HepG2 (cell line): ENCODE measurements at regions not wholly inside any gene's neighbourhood (a gene's known extent, or its start where the extent isn't known, plus 50 kb on each side); places are given as distances from the start of the nearest gene placed in this dataset.

Experiments
- ATAC-seq: fragments of 200-7000 bp; cut with Tn5 transposase; 3 replicates; pipeline ENCODE4 v1.9.1; 2020; ENCODE audit warnings: mild to moderate bottlenecking, moderate library complexity
- BruUV-seq: library from RNA; stranded (reverse); fragments of 400-500 nt; replicated peaks from 2 replicates; lab custom pipeline; 2021; lab: Mats Ljungman, UMichigan
- CTCF ChIA-PET: fragments of 300-600 bp; formaldehyde crosslinking; extraction: SDS; loops from one replicate; lab custom pipeline; 2021; ENCODE audit warnings: low total read pairs, inconsistent platforms, low intra/inter-chr PET ratio; lab: Yijun Ruan, JAX
- POLR2A ChIA-PET: fragments of 350-600 bp; sonication (Branson Sonifier 250); formaldehyde crosslinking; loops from one replicate; lab custom pipeline; 2020; ENCODE audit warnings: antibody characterized with exemption, inconsistent platforms; lab: Yijun Ruan, JAX
- DNase-seq: peaks from one replicate; pipeline ENCODE4 v3.0.0-alpha.2; 2015; ENCODE audit warnings: low spot score
- FAIRE-seq: peaks from 3 replicates; lab custom pipeline; 2011; peaks lifted over from hg19 to GRCh38; lab: Jason Lieb, UNC
- H2AFZ ChIP-seq: one replicate; pipeline ENCODE4 v1.6.1; 2011; ENCODE audit warnings: low read length, inconsistent platforms
- H3K27ac ChIP-seq: fragments of 300-600 bp; 3 replicates; pipeline ENCODE4 v1.8.0; 2011; ENCODE audit warnings: mixed run types, mild to moderate bottlenecking, mixed read lengths, low read length, inconsistent platforms; ENCODE audit not compliant: insufficient read depth; ENCODE audit errors: extremely low read length
- H3K27me3 ChIP-seq, 2 experiments: fragments of 200-600 bp in 1 of 2; 2 replicates in 1 of 2; 3 replicates in 1 of 2; pipeline versions ENCODE4 v1.6.0 to v1.8.0; 2011; ENCODE audit warnings: low read length in 2 of 2, mild to moderate bottlenecking in 2 of 2, moderate library complexity in 2 of 2, inconsistent platforms in 1 of 2; ENCODE audit not compliant: insufficient read depth in 2 of 2, control insufficient read depth in 1 of 2
- H3K36me3 ChIP-seq, 2 experiments: fragments of 200-600 bp in 1 of 2; replicated peaks in 1 of 2; 2 replicates in 1 of 2; 3 replicates in 1 of 2; pipeline versions ENCODE4 v1.5.1 to v1.8.0; 2011; ENCODE audit warnings: low read length in 2 of 2, inconsistent platforms in 1 of 2; ENCODE audit not compliant: insufficient read depth in 2 of 2, control insufficient read depth in 1 of 2
- H3K4me1 ChIP-seq: 2 replicates; pipeline ENCODE4 v1.5.1; 2012; ENCODE audit warnings: low read length, inconsistent platforms; ENCODE audit not compliant: insufficient read depth
- H3K4me2 ChIP-seq: 2 replicates; pipeline ENCODE4 v1.6.0; 2011; ENCODE audit warnings: low read depth, low read length, inconsistent platforms
- H3K4me3 ChIP-seq, 3 experiments: fragments of 200-600 bp in 1 of 3; sonication (generic), shearing (Covaris generic) in 1 of 3; replicated peaks in 1 of 3; 2 replicates each; pipeline ENCODE4 v1.5.1; 2011 to 2016; ENCODE audit warnings: low read length in 3 of 3, inconsistent platforms in 2 of 3, low read depth in 2 of 3, mild to moderate bottlenecking in 2 of 3, control low read depth in 1 of 3, mixed read lengths in 1 of 3; ENCODE audit not compliant: insufficient read depth in 1 of 3
- H3K79me2 ChIP-seq: one replicate; pipeline ENCODE4 v1.6.1; 2011; ENCODE audit warnings: low read length, inconsistent platforms; ENCODE audit not compliant: insufficient read depth
- H3K9ac ChIP-seq: 2 replicates; pipeline ENCODE4 v1.6.0; 2011; ENCODE audit warnings: mild to moderate bottlenecking, low read depth, low read length, inconsistent platforms; ENCODE audit not compliant: insufficient read depth
- H3K9me3 ChIP-seq: 2 replicates; pipeline ENCODE4 v1.5.1; 2012; ENCODE audit warnings: mild to moderate bottlenecking, low read length
- H4K20me1 ChIP-seq: 2 replicates; pipeline ENCODE4 v1.6.0; 2011; ENCODE audit warnings: inconsistent platforms, mild to moderate bottlenecking, low read length, moderate library complexity; ENCODE audit not compliant: insufficient read depth
- ATF4 ChIP-seq, 2 experiments: fragments of 450-650 bp in 1 of 2; sonication (generic) in 1 of 2; formaldehyde crosslinking; IDR thresholded peaks; 2 replicates each; pipeline versions ENCODE4 v1.5.0 to v1.8.0; 2020 to 2022; ENCODE audit warnings: mild to moderate bottlenecking in 1 of 2, missing genetic modification reagents in 1 of 2
- CEBPB ChIP-seq: IDR thresholded peaks from 2 replicates; pipeline ENCODE4 v1.6.1; 2011; ENCODE audit warnings: low read depth, low read length, improper control_type of control experiment, borderline replicate concordance
- GPN1 ChIP-seq: sonication (generic); formaldehyde crosslinking; IDR thresholded peaks from 2 replicates; pipeline ENCODE4 v1.5.1; 2020; ENCODE audit warnings: missing genetic modification reagents, borderline replicate concordance
- HNF4G ChIP-seq, 2 experiments: sonication (generic) in 1 of 2; formaldehyde crosslinking in 1 of 2; IDR thresholded peaks; 2 replicates each; pipeline versions ENCODE4 v1.4.0 to v1.6.1; 2011 to 2020; ENCODE audit warnings: borderline replicate concordance in 2 of 2, low read depth in 2 of 2, mild to moderate bottlenecking in 2 of 2, low read length in 1 of 2, missing genetic modification reagents in 1 of 2, moderate library complexity in 1 of 2
- MEIS2 ChIP-seq: sonication (generic); formaldehyde crosslinking; IDR thresholded peaks from 2 replicates; pipeline ENCODE4 v1.9.0; 2021; ENCODE audit warnings: mild to moderate bottlenecking, missing genetic modification reagents
- NAIF1 ChIP-seq: sonication (generic); formaldehyde crosslinking; IDR thresholded peaks from 2 replicates; pipeline ENCODE4 v1.5.0; 2020; ENCODE audit warnings: mild to moderate bottlenecking, missing genetic modification reagents, borderline replicate concordance
- NCOA5 ChIP-seq: sonication (generic); formaldehyde crosslinking; IDR thresholded peaks from 2 replicates; pipeline ENCODE4 v1.4.0; 2020; ENCODE audit warnings: missing genetic modification reagents
- SNAPC2 ChIP-seq: sonication (generic); formaldehyde crosslinking; IDR thresholded peaks from 2 replicates; pipeline ENCODE4 v1.8.1; 2022; ENCODE audit warnings: mild to moderate bottlenecking, missing genetic modification reagents
- SYNCRIP ChIP-seq: fragments of 200-400 bp; formaldehyde crosslinking; IDR thresholded peaks from 2 replicates; pipeline ENCODE4 v1.6.1; 2018; ENCODE audit warnings: mild to moderate bottlenecking, low read depth, low read length; ENCODE audit not compliant: insufficient read depth
- TP53 ChIP-seq: sonication (generic); formaldehyde crosslinking; conservative IDR thresholded peaks from 2 replicates; pipeline ENCODE4 v1.4.0; 2020; ENCODE audit warnings: missing genetic modification reagents
- ZNF335 ChIP-seq: sonication (generic); formaldehyde crosslinking; IDR thresholded peaks from 2 replicates; pipeline ENCODE4 v1.4.0; 2020; ENCODE audit warnings: missing genetic modification reagents
- ZNF343 ChIP-seq: sonication (generic); formaldehyde crosslinking; IDR thresholded peaks from 2 replicates; pipeline ENCODE4 v1.4.0; 2020; ENCODE audit warnings: mild to moderate bottlenecking, missing genetic modification reagents
- ZNF460 ChIP-seq: sonication (generic); formaldehyde crosslinking; IDR thresholded peaks from 2 replicates; pipeline ENCODE4 v1.5.1; 2020; ENCODE audit warnings: missing genetic modification reagents, mild to moderate bottlenecking, borderline replicate concordance
- ZNF546 ChIP-seq: sonication (generic); formaldehyde crosslinking; conservative IDR thresholded peaks from 2 replicates; pipeline ENCODE4 v1.8.1; 2023; ENCODE audit warnings: mild to moderate bottlenecking, missing genetic modification reagents
- ZNF556 ChIP-seq: sonication (generic); formaldehyde crosslinking; IDR thresholded peaks from 2 replicates; pipeline ENCODE4 v1.4.0; 2020; ENCODE audit warnings: mild to moderate bottlenecking, missing genetic modification reagents, borderline replicate concordance
- ZNF616 ChIP-seq: sonication (generic); formaldehyde crosslinking; IDR thresholded peaks from 2 replicates; pipeline ENCODE4 v1.5.0; 2020; ENCODE audit warnings: low read depth, mild to moderate bottlenecking, missing genetic modification reagents
- ZNF619 ChIP-seq: sonication (generic); formaldehyde crosslinking; IDR thresholded peaks from 2 replicates; pipeline ENCODE4 v1.4.0; 2020; ENCODE audit warnings: mild to moderate bottlenecking, missing genetic modification reagents
- ZNF660 ChIP-seq: sonication (generic); formaldehyde crosslinking; IDR thresholded peaks from 2 replicates; pipeline ENCODE4 v1.5.1; 2020; ENCODE audit warnings: mild to moderate bottlenecking, low read depth, missing genetic modification reagents, borderline replicate concordance
- ZNF891 ChIP-seq: sonication (generic); formaldehyde crosslinking; IDR thresholded peaks from 2 replicates; pipeline ENCODE4 v1.5.0; 2020; ENCODE audit warnings: mild to moderate bottlenecking, missing genetic modification reagents
- WGBS: methylation state at CpG from one replicate; pipeline ENCODE4 v1.1.6; 2017; ENCODE audit warnings: low lambda C conversion rate; 5-methylcytosine and 5-hydroxymethylcytosine counted together
- in situ Hi-C: cut with HindIII; loops from 2 replicates; pipeline ENCODE4 v1.10.0; 2017; ENCODE audit warnings: low pct_unique_long_range_greater_than_20kb; ENCODE audit not compliant: extremely low pct_ligation_motif_present
- intact Hi-C: fragments of 100-400 bp; cut with micrococcal nuclease; formaldehyde crosslinking; loops from one replicate; pipeline ENCODE4 v1.10.0; 2022; ENCODE audit not compliant: unreplicated experiment
- TF ChIP-seq, protein P1 (sequence below): sonication (generic); formaldehyde crosslinking; IDR thresholded peaks from 2 replicates; pipeline ENCODE4 v1.9.0; 2021; ENCODE audit warnings: missing genetic modification reagents, mild to moderate bottlenecking, borderline replicate concordance

GRCh38 chr1:60699325-60699724 lies 383.0 kb upstream of the NFIA start:
- Histone ChIP-seq H4K20me1 (no peaks in the 10 kb centered on the region), H3K4me3 (no peak overlapping the region), H3K79me2 (no peaks in the 10 kb centered on the region), H3K27ac (no peak overlapping the region), H2AFZ (no peak overlapping the region), H3K27me3 (no peaks in the 10 kb centered on the region), H3K4me1 (no peaks in the 10 kb centered on the region), H3K4me2 (no peak overlapping the region), H3K9ac (no peak overlapping the region)
- 23% methylated on average over 3 of the region's 3 CpGs for WGBS
- no peak for DNase-seq
- CTCF ChIA-PET = no interaction called here
- BruUV-seq = no TSS peak
- in situ Hi-C loops (no loop called here), intact Hi-C loops (no loop called here)
- no peak for ATAC-seq
- TF ChIP-seq CEBPB (no peak), MEIS2 (CRISPR knock-in tag) (no peak), NAIF1 (CRISPR knock-in tag) (no peak), HNF4G (IDR thresholded peaks at IDR 0.05; ENCODE audit: borderline replicate concordance, low read depth, low read length) (no peak), HNF4G (CRISPR knock-in tag; IDR thresholded peaks at IDR 0.05; ENCODE audit: borderline replicate concordance, low read depth) (no peak), ZNF335 (CRISPR knock-in tag) (no peak), ZNF556 (CRISPR knock-in tag) (no peak), ZNF660 (no peak), NCOA5 (CRISPR knock-in tag) (no peak), ZNF891 (CRISPR knock-in tag) (no peak), SYNCRIP (no peak), ZNF616 (CRISPR knock-in tag) (no peak), ZNF343 (no peak), ZNF546 (CRISPR knock-in tag) (no peak), TP53 (CRISPR knock-in tag) (no peak), GPN1 (no peak), ATF4 (CRISPR knock-in tag; IDR thresholded peaks at IDR 0.05) (no peak), SNAPC2 (CRISPR knock-in tag) (no peak), ZNF619 (no peak), ZNF460 (no peak)
- TF ChIP-seq, protein P1, sequence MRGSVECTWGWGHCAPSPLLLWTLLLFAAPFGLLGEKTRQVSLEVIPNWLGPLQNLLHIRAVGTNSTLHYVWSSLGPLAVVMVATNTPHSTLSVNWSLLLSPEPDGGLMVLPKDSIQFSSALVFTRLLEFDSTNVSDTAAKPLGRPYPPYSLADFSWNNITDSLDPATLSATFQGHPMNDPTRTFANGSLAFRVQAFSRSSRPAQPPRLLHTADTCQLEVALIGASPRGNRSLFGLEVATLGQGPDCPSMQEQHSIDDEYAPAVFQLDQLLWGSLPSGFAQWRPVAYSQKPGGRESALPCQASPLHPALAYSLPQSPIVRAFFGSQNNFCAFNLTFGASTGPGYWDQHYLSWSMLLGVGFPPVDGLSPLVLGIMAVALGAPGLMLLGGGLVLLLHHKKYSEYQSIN (CRISPR knock-in tag) = no peak
- TF ChIP-seq, all 625 proteins: peak for 0
- POLR2A ChIA-PET = no interaction called here
- no peak for FAIRE-seq
- Histone ChIP-seq H3K36me3 (no peaks in the 10 kb centered on the region), H3K9me3 (no peaks in the 10 kb centered on the region)
